DMS153 treated with DMSO at 0.1 percent for 48 hours (cell line): ENCODE measurements at regions not wholly inside any gene's neighbourhood (a gene's known extent, or its start where the extent isn't known, plus 50 kb on each side); places are given as distances from the start of the nearest gene placed in this dataset.

Experiments used
- DNase-seq: peaks from one replicate; lab custom pipeline; 2025; ENCODE audit not compliant: unreplicated experiment; lab: John Stamatoyannopoulos, UW

- DNase-seq: no peak
These were observed 99.9 kb upstream of the IL6 start for GRCh38 chr7:22627136-22627535.

DNA sequence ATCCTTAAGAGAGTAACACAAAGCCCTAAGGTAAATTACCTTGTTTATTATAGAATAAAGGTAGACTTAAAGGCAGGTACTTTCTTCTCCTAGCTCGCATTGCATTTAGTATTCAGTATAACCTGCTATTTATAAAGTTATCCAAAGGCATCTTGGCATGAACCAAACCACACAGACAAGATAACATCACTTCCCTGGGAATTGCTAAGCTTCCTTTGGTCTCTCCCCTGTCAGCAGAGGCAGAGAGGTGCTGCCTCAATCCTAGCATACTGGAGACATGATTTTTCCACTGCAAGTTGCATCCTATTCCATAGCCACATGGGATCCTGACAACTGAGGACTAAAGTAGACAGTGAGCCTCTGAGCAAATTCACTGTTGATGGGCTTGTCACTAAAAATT is 101.7 kb upstream of the IL6 start:
- DNase-seq: no peak

DNA sequence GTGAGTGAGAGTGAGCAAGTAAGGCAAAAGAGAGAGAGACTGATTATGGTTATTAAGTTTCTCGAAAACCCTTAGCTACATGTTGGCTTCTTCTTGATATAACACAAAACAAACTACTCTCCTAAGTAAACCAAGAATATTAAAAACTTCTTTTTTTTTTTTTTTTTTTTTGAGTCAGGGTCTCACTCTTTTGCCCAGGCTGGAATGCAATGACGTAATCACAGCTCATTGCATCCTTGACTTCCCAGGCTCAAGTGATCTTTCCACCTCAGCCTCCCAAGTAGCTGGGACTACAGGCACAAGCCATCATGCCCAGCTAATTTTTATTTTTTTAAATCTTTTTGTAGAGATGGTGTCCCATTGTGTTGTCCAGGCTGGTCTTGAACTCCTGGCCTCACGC is 102.2 kb upstream of the IL6 start:
- DNase-seq: no peak

DNA sequence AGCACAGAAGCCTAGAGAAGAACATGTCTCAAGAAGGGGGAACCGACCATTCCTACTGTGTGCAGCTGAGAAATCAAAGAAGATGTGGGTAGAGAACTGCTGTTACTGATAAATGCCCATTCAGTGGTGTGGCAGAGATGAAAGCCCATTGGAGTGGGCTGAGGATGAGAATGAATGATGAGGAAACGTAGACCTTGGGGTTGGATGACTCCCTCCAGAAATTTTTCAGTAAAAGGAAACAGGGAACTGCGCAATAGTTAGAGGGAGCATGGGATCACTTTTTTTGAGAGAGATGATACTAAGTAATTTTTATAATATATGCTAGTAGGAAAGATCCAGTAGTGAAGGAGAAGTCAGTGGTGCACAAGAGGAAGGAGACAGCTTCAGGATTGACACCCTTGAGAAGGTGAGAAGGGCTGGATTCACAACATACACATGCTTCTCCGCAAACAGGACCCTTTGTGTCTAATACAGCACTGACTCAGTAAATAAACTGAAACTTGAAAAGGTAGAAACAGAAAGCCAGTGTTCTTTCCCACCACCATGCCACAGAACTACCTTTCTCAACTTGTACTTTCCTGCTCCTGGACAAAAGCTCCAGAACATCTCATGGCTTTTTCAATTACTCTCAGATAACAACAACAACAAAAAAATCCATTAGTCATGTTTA is 104.7 kb upstream of the IL6 start:
- no peak for DNase-seq

- DNase-seq: no peak
These were observed 108.5 kb upstream of the IL6 start for GRCh38 chr7:22618528-22618927.

GRCh38 chr7:22617166-22617565 is 109.8 kb upstream of the IL6 start:
- no peak for DNase-seq

DNA sequence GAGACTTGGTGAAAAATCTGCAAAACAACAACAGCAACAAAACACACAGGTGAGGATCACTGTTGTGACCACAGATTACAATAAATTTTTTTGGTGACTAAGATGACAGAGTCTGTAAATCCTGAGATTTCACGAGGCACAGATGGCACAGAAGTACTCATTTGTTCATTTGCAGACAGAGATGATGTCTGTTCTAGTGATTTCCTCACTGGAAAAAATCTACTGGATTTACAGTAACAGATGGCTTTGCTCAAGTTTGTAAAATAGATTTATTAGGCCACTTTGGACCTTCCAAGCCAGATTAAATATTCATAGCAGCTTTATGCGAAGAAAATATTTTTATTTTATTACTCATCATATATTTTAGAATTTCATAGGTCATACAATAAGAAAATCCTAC is 113.5 kb upstream of the IL6 start:
- no peak for DNase-seq

DNA sequence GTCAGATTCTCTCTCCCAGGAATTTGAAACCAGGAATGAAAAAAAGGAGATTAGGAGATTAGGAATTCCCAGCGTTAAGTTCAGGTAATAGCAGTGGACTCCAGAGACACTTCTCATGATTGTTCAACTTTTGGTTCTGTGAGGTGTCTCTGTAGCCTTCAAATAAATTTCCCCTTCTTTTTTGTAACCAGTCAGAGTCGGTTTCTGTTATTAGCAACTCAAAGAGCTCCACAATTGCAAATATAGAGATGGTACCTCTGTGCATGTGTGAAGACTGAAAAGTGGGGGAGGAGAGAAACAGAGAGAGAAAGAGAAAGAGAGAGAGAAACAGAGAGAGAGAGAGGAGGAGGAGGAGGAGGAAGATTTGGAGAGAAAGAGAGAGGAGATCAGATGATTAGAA is 112.8 kb upstream of the STEAP1B start:
- no peak for DNase-seq

DNA sequence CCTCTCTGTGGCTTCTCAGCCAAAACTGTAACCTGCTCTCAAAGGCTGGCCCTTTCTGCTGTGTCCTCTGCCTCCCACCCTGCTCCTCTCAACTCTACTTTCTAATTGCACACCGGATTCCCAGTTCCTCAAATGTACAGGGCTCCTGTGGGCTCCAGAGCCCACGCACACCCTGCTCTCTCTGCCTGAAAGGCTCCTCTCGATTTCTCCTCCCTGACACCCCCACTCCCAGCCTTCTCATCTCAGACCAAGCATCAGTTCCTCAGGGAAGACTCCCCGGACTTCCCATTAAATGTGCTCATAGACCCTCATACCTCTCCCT is 111.7 kb upstream of the STEAP1B start:
- DNase-seq: no peak

GRCh38 chr7:22610951-22611757 is 111.2 kb upstream of the STEAP1B start:
- DNase-seq: no peak

DNA sequence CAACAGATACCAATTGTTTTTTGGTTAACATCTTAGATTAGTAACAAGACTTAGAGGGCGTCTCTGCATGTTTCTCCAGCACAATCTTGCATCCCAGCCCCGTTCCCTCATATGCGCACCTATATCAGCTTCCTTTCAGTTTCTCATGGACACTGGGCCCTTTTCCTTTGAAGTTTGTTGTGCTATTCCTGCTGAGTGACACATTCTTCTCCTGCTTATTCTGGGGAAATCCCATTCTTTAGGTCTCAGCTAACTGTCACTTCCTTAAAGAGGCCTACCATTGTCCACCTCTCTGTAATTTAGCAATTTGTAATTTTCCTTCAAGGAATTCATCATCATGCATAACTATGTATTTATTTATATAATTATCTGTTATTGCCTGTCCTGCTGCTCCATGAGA is 110.3 kb upstream of the STEAP1B start:
- no peak for DNase-seq

- DNase-seq: no peak
These were observed 107.2 kb upstream of the STEAP1B start for GRCh38 chr7:22607180-22607579.

DNA sequence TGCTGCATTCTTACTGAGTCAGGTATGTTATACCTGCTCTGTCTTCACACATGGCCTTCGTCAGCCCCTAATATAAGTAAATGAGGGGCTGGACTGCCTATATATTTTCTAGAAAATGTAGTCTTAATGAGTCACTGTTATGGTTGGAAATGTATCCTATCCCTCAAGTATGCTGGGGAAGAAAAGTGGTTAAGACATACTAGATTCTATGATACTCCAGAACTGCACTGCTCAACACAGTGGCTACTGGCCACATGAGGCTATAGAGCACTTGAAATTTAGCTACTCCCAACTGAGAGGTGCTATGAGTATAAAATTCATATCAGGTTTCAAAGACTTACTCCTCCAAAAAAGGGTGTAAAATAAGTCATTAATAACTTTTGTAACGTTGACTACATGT is 104.3 kb upstream of the STEAP1B start:
- DNase-seq: no peak

DNA sequence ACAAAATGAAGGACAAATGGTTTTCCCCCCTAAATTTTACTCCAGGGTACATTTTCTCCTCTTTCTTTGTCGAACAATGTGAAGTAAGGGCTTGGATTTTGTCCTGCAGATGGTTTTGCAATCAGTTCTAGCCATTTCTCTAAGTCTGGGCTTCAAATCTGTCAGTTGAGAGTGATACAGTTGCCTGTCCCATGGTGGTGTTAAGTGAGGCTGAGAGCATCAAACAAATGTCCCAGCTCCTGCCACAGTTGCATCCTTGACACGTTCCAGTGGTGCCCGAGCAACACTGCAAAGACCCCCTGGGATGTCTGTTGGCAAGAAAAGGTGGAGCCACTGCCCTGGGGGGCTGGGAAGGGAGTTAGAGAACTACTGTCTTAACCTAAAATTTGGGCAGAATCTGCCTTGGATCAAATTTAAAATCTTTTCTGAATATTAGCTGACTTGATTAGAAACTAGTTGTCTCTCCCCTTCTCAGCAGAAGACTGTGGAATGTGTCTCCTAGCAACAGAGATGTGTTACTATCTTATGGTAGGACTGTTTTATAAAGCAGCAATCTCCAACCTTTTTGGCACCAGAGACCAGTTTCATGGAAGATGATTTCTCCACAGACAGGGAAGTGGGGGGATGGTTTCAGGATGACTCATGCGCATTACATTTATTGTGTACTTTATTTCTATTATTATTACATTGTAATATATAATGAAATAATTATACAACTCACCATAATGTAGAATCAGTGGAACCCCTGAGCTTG is 102.0 kb upstream of the STEAP1B start:
- no peak for DNase-seq

- no peak for DNase-seq
These were observed 101.4 kb upstream of the STEAP1B start for GRCh38 chr7:22601408-22601807.

DNA sequence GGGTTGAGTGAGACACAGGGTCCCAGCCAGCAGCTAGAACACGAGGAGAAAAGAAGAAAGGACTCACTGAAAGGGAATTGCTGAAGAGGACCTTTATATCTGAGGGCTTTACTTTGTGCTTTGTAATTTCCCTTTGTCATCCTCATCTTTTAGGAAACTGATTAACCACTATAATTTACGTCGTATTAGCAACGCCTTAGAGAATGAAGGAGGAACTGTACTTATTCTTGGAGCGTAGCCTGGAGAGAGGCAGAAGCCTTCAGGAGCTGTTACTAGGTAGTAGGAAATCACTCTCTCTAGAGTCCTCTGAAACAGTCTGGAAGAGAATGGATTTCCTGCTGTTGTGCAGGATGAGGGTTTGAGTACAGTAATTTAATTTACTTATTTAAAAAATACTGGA is 101.0 kb upstream of the STEAP1B start:
- no peak for DNase-seq

- no peak for DNase-seq
These were observed 98.4 kb upstream of the STEAP1B start for GRCh38 chr7:22598318-22598920.

DNA sequence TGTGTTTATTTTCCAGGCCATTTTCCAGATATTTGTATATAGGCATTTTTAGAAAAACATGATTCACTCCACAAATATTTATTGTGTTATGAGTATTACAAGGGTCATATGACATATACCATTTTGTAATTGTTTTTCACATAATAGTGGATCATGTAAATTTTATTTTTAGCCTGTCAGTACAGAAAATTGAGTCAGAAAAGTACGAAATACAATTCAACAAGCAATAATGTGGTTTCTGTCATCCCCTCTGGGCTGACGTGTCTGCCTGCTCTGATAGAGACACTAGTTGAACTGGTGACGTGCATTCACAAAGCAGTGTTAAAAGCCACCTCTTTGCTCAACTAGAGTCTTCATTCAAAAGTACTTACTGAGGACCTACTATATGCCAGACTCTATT is 97.9 kb upstream of the STEAP1B start:
- no peak for DNase-seq

DNA sequence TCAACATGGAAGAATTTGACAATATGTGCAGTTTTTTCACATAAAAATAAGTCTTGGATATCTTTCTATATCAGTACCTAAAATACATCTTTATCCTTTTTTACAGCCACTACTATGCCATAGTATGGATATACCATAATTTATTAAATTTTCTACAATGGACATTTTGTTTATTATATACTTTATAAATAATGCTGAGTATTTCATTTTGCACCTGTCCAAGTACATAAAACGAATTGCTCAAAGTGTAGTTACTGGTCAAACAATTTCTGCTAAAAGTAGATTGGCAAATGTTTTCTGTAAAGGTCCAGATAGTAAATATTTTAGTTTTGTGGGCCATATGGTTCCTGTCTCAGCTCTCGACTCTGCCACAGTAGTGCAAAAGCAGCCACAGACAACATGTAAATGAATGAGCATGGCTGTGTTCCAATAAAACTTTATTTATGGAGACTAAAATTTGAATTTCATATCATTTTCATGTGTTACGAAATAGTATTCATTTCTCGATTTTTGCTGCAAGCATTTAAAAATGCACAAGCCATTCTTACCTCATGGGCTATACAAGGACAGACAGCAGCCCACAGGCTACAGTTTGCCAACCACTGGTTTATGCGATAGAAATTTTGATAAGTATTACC is 96.9 kb upstream of the STEAP1B start:
- DNase-seq: no peak

- peak; percentile 20 for DNase-seq
These were observed 94.0 kb upstream of the STEAP1B start for GRCh38 chr7:22594020-22594419.

DNA sequence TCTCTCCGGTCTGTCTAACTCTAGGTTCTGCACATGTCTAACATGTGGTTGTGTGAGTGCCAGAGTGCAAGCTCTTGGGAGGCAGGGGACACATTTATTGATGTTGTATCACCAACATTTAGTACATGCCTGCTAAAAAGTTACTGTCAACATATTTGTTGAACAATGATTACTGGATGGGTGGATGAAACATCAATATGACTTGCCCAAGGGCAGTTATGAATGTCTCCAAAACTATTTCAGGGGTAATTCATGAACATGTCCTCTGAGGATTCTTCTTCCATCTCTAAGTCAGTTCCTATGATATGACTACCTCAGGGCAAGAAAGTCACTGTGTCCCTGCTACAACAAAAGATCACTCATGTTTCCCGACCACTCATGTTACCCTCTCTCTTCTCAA is 91.3 kb upstream of the STEAP1B start:
- DNase-seq: no peak
